Activated B cell treated with CpG ODN at 0.5 μM for 24 hours (primary cell): ENCODE measurements at regions not wholly inside any gene's neighbourhood (a gene's known extent, or its start where the extent isn't known, plus 50 kb on each side); places are given as distances from the start of the nearest gene placed in this dataset.

Experiments used
- ATAC-seq: fragments of 200-7000 bp; cut with Tn5 transposase; one replicate; pipeline ENCODE4 v1.10.0; 2021; ENCODE audit warnings: low read depth, mild to moderate bottlenecking, moderate library complexity
- CTCF ChIA-PET: fragments of 350-600 bp; sonication (Branson Sonifier 250); formaldehyde crosslinking; loops from one replicate; lab custom pipeline; 2021; ENCODE audit warnings: antibody characterized with exemption; lab: Charles Lee
- POLR2A ChIA-PET: fragments of 350-600 bp; sonication (Branson Sonifier 250); formaldehyde crosslinking; loops from one replicate; lab custom pipeline; 2021; ENCODE audit warnings: antibody characterized with exemption; lab: Charles Lee
- DNase-seq: peaks from one replicate; pipeline ENCODE4 v3.0.0; 2022
- H3K27ac Mint-ChIP-seq: one replicate; pipeline ENCODE4 v1.8.0; 2020; ENCODE audit warnings: mixed read lengths
- H3K27me3 Mint-ChIP-seq: one replicate; pipeline ENCODE4 v1.8.0; 2021; ENCODE audit warnings: mixed read lengths
- H3K36me3 Mint-ChIP-seq: one replicate; pipeline ENCODE4 v1.8.0; 2021; ENCODE audit warnings: low read depth, mixed read lengths
- H3K4me1 Mint-ChIP-seq: one replicate; pipeline ENCODE4 v1.8.0; 2021; ENCODE audit warnings: mixed read lengths
- H3K4me3 Mint-ChIP-seq: one replicate; pipeline ENCODE4 v1.8.0; 2020; ENCODE audit warnings: mild to moderate bottlenecking, mixed read lengths
- H3K9me3 Mint-ChIP-seq: one replicate; pipeline ENCODE4 v1.8.0; 2020; ENCODE audit warnings: mixed read lengths
- intact Hi-C: fragments of 100-400 bp; cut with micrococcal nuclease; formaldehyde crosslinking; loops from one replicate; pipeline ENCODE4 v1.15.1; 2024
- TF ChIP-seq, protein P1 (sequence below): fragments of 200-600 bp; IDR thresholded peaks from one replicate; pipeline ENCODE4 v1.8.0; 2022; ENCODE audit warnings: antibody characterized with exemption, mild to moderate bottlenecking

DNA sequence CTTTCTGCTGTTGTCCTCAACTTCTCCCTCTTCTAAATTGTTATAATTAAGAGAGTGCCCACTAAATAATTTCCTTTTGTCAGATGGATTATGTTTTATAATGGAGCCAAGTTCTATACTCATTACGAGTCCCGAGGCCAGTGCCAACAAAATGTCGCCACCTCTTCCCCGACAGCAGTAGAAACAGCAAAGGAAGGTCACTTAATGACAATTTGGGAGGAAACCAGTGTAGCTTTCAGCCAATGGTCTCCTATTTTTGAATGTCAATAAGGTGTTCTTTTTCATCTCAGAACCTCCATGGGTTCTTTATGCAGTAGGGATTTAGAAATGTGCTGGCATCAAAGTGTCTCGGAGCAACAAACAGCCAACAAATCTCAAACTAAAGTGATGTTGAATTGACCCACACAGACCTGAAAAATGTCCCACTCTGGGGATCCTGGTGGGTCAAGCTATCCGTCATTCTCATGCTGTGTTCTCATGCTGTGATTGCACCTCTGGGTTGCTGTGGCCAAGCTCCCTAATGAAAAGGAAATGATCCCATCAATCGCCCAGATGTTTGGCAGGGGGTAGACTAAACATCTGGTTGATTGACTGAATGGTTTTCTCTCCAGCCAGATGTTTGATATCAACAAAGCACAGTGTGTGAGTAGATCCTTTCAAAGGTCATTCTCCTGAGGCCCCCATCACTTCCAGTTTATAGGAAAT is 291.9 kb downstream of the DMAC1 start:
- no peak overlapping the region for H3K4me3 Mint-ChIP-seq
- no peaks in the 10 kb centered on the region for H3K27me3 Mint-ChIP-seq
- CTCF ChIA-PET, result no interaction called here
- POLR2A ChIA-PET, result no interaction called here
- H3K4me1 Mint-ChIP-seq, result no peaks in the 10 kb centered on the region
- H3K27ac Mint-ChIP-seq, result no peak overlapping the region
- ATAC-seq (no peak), DNase-seq (no peak)
- intact Hi-C loops, result loop anchor here (10.0 kb wide), 1 partner anchor 63 kb away; no protein-coding TSS in a partner anchor
- H3K36me3 Mint-ChIP-seq, result no peaks in the 10 kb centered on the region
- no peaks in the 10 kb centered on the region for H3K9me3 Mint-ChIP-seq
- TF ChIP-seq, protein P1, sequence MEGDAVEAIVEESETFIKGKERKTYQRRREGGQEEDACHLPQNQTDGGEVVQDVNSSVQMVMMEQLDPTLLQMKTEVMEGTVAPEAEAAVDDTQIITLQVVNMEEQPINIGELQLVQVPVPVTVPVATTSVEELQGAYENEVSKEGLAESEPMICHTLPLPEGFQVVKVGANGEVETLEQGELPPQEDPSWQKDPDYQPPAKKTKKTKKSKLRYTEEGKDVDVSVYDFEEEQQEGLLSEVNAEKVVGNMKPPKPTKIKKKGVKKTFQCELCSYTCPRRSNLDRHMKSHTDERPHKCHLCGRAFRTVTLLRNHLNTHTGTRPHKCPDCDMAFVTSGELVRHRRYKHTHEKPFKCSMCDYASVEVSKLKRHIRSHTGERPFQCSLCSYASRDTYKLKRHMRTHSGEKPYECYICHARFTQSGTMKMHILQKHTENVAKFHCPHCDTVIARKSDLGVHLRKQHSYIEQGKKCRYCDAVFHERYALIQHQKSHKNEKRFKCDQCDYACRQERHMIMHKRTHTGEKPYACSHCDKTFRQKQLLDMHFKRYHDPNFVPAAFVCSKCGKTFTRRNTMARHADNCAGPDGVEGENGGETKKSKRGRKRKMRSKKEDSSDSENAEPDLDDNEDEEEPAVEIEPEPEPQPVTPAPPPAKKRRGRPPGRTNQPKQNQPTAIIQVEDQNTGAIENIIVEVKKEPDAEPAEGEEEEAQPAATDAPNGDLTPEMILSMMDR, result no peak

DNA sequence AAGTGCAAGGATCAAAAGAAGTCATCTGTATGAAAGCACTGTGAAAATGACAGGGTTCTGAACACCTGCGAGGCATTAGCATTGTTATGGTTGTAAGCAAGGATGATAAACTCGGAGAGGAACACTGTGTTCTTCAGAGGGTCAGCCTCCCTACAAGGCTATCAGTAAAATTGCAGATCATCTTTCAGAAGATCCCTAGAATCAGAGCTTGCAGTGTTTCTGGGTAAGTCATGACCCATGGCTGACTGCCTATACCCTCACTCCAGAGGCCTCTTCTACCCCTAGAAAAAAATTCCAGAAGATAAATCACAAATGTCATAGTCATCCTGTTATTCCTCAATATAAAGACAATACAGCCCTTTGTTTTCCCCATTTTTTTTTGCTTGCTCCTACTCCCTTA is 292.6 kb downstream of the DMAC1 start:
- TF ChIP-seq, protein P1, result no peak
- ATAC-seq, result no peak

DNA sequence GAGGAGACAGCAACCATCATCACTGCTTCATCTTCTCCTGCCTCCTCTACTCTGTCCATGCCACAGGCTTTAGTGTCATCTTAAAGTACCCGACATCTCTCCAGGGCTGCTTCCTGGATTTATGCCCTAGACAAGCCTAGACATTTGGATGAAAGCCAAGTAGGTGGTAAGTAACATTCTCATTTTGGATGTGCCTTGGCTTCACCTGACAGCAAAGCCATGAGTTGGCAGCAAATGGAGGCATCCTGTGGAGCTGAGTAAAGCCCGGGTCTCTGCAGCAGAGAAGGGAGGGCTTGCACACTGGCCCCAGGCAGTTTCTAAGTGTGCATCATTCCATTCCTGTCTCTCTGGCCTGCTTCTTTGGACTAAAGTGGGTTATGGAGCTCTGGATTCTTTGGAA is 299.1 kb downstream of the DMAC1 start:
- ChIA-PET POLR2A (no interaction called here), CTCF (no interaction called here)
- Mint-ChIP-seq H3K4me1 (no peaks in the 10 kb centered on the region), H3K36me3 (no peaks in the 10 kb centered on the region), H3K27ac (no peak overlapping the region), H3K9me3 (no peaks in the 10 kb centered on the region), H3K27me3 (peaks cover 4% of the 10 kb centered on the region), H3K4me3 (no peak overlapping the region)
- TF ChIP-seq, protein P1, result no peak
- DNase-seq (no peak), ATAC-seq (no peak)
- intact Hi-C loops, result loop anchor here (10.0 kb wide), 1 partner anchor 56 kb away; no protein-coding TSS in a partner anchor

More for the DNA sequence above, 292.6 kb downstream of the DMAC1 start:
- CTCF ChIA-PET, result no interaction called here
- intact Hi-C loops, result loop anchor here (10.0 kb wide), 1 partner anchor 62 kb away; no protein-coding TSS in a partner anchor
- Mint-ChIP-seq H3K36me3 (no peaks in the 10 kb centered on the region), H3K4me1 (no peaks in the 10 kb centered on the region), H3K27ac (no peak overlapping the region), H3K27me3 (no peaks in the 10 kb centered on the region), H3K4me3 (no peak overlapping the region), H3K9me3 (no peaks in the 10 kb centered on the region)
- DNase-seq, result no peak
- POLR2A ChIA-PET, result no interaction called here

DNA sequence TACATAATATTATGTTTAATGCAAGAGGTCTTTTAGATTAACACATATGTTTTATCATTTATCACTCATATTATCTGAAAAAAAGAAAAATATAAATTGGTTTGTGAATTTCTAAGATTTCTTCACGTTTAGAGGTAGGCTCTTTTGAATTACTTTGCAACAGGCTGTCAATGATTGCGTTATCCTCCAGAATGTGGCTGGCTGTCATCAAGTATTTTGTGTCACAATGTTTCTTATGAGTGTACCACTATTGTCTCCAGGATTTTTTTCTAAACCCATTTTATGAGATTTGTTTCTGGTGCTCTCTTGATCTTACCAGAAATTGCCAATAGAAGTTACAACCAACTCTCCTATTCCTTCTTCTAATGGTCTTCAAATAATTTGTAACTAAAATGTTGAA is 307.9 kb downstream of the DMAC1 start:
- Mint-ChIP-seq H3K9me3 (peaks cover 3% of the 10 kb centered on the region), H3K4me3 (no peak overlapping the region), H3K27ac (no peak overlapping the region), H3K4me1 (no peaks in the 10 kb centered on the region), H3K36me3 (no peaks in the 10 kb centered on the region), H3K27me3 (peaks cover 4% of the 10 kb centered on the region)
- intact Hi-C loops, result no loop called here
- TF ChIP-seq, protein P1, result no peak
- ChIA-PET POLR2A (no interaction called here), CTCF (no interaction called here)
- ATAC-seq (no peak), DNase-seq (no peak)

DNA sequence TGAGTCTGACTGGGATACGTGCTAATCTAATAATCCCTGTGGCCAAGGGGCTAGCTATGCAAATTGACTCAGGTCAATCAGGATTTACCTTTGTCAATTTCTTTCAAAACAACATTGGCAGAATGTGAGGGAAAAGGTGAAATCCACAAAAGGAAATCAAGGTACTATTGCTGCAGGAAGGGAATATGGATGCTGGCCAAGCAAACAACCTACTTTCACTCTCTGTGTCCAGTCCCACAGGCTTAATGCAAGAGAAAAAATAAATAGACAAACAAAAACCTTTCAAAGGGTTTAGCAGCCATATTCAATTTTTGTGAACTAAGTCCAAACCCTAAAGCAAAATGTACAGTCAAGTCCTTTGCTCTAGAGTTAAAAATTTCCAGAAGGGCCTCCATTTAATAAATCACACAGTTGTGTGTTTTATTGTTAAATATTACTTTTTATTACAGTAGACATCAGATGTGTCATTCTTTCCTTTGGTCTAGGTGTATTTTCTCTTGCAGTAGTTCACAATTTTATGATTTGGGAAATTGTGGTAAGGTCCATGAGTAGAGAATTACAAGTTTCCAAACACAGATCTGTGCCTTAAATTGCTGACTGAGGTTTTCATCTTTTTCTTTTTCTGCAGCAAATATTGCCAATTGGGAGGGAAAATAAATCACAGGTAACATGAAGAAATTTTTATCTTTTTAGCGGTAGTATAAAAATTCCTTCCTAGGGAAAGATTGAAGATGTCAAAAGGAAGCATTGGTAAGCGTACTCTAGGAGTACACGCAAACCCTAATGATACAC is 309.1 kb downstream of the DMAC1 start:
- Mint-ChIP-seq H3K27me3 (no peaks in the 10 kb centered on the region), H3K4me3 (no peak overlapping the region), H3K36me3 (no peaks in the 10 kb centered on the region), H3K9me3 (peaks cover 3% of the 10 kb centered on the region), H3K4me1 (no peaks in the 10 kb centered on the region), H3K27ac (no peak overlapping the region)
- POLR2A ChIA-PET, result no interaction called here
- intact Hi-C loops, result no loop called here
- CTCF ChIA-PET, result no interaction called here
- ATAC-seq (no peak), DNase-seq (no peak)
- TF ChIP-seq, protein P1, result no peak
